NAMALWA (cell line): ENCODE measurements at regions not wholly inside any gene's neighbourhood (a gene's known extent, or its start where the extent isn't known, plus 50 kb on each side); places are given as distances from the start of the nearest gene placed in this dataset.

Experiments used
- DNase-seq: peaks from one replicate; pipeline ENCODE4 v3.0.0-alpha.2; 2015; ENCODE audit warnings: low spot score

GRCh38 chr7:22586786-22587140 lies 86.8 kb upstream of the STEAP1B start:
- DNase-seq: no peak

GRCh38 chr7:22586101-22586785 lies 86.3 kb upstream of the STEAP1B start:
- DNase-seq: no peak

- peak; percentile 59 for DNase-seq
These were observed 84.2 kb upstream of the STEAP1B start for GRCh38 chr7:22584179-22584578.

GRCh38 chr7:22582863-22583622 lies 83.1 kb upstream of the STEAP1B start:
- no peak for DNase-seq

GRCh38 chr7:22581099-22581498 lies 81.1 kb upstream of the STEAP1B start:
- DNase-seq: no peak

- DNase-seq: no peak
These were observed 80.0 kb upstream of the STEAP1B start for GRCh38 chr7:22579961-22580360.

- DNase-seq: no peak
These were observed 78.2 kb upstream of the STEAP1B start for GRCh38 chr7:22578007-22578733.

GRCh38 chr7:22577470-22578001 lies 77.5 kb upstream of the STEAP1B start:
- DNase-seq: no peak

GRCh38 chr7:22576612-22577469 lies 76.9 kb upstream of the STEAP1B start:
- no peak for DNase-seq

GRCh38 chr7:22574754-22575520 lies 74.9 kb upstream of the STEAP1B start:
- no peak for DNase-seq

GRCh38 chr7:22572937-22573336 lies 72.9 kb upstream of the STEAP1B start:
- DNase-seq: no peak

- DNase-seq: no peak
These were observed 72.3 kb upstream of the STEAP1B start for GRCh38 chr7:22572292-22572691.

- no peak for DNase-seq
These were observed 71.8 kb upstream of the STEAP1B start for GRCh38 chr7:22571766-22572165.

- no peak for DNase-seq
These were observed 69.8 kb upstream of the STEAP1B start for GRCh38 chr7:22569586-22570321.

- no peak for DNase-seq
These were observed 66.6 kb upstream of the STEAP1B start for GRCh38 chr7:22566592-22566991.

- DNase-seq: no peak
These were observed 66.2 kb upstream of the STEAP1B start for GRCh38 chr7:22566176-22566575.

GRCh38 chr7:22565315-22565811 lies 65.4 kb upstream of the STEAP1B start:
- peak; percentile 28 for DNase-seq

- DNase-seq: no peak
These were observed 64.6 kb upstream of the STEAP1B start for GRCh38 chr7:22564511-22565045.

- DNase-seq: no peak
These were observed 63.7 kb upstream of the STEAP1B start for GRCh38 chr7:22563621-22564241.
